HG02970 (cell line): ENCODE measurements at regions not wholly inside any gene's neighbourhood (a gene's known extent, or its start where the extent isn't known, plus 50 kb on each side); places are given as distances from the start of the nearest gene placed in this dataset.

ENCODE experiments used
- ATAC-seq: cut with Tn5 transposase; IDR thresholded peaks from one replicate; pipeline ENCODE4 v1.9.1; 2021; ENCODE audit warnings: mild to moderate bottlenecking, moderate library complexity, moderate number of reproducible peaks; ENCODE audit not compliant: unreplicated experiment, low FRiP score

- no peak for ATAC-seq
Measured at GRCh38 chr17:33509331-33509730, 216.2 kb upstream of the ASIC2 start.

GRCh38 chr17:33511670-33512069, 218.6 kb upstream of the ASIC2 start:
- ATAC-seq: no peak

- ATAC-seq: no peak
Measured at GRCh38 chr17:33512113-33512512, 219.0 kb upstream of the ASIC2 start.

DNA sequence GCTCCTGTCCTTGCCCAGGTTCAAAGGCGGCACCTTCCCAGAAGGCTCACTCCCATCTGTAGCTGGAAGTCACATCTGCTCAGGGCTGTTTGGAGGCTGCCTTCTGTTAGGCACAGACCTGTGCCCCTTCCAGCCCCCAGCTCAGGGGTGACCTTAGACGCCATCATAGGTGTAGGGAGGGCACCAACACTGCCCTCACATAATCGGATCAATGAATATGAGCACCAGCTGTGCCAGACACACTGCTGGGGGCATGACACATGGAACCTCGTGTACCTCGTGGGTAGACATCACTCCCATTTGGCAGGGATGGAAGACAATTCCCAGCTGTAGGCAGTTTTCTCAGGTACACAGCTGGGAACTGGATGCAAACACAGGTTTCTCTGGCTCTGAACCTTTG, 220.7 kb upstream of the ASIC2 start:
- no peak for ATAC-seq

- no peak for ATAC-seq
Measured at GRCh38 chr17:33514369-33514768, 221.3 kb upstream of the ASIC2 start.

GRCh38 chr17:33515974-33516373, 222.9 kb upstream of the ASIC2 start:
- ATAC-seq: no peak

DNA sequence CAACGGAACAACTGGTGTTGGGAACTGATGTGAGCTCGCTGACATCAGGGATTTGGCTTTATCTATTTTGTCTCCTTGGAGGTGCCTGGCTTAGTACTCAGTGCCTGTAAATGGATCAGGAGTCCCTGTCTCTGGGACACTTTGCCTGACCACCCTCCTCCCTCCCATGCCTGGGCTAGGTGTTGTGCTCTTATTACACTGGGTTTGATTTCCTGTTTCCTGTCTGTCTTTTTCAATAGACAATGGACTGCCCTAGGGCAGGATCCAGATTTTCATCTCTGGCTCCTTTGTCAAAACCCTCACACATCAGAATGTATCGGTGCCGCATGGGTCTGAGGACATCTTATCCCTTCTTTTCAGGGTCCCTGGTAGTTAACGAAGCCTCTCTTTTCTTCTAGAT, 223.6 kb upstream of the ASIC2 start:
- no peak for ATAC-seq

DNA sequence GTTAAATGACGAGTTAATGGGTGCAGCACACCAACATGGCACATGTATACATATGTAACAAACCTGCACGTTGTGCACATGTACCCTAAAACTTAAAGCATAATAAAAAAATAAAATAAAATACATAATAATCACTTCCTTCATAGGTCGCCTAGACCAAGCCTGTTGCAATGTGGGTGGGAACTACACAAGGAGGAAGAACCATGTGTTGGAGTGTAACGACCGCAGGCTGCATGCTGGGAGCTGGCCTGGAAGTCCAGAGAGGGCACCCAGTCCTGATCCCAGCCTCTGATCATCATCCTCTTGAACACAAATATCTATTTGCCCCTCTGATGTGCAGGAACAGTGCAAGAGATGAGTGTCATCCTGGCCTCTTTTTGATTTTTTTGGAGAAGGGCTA, 224.7 kb upstream of the ASIC2 start:
- no peak for ATAC-seq

- ATAC-seq: no peak
Measured at GRCh38 chr17:33519692-33520091, 226.6 kb upstream of the ASIC2 start.

DNA sequence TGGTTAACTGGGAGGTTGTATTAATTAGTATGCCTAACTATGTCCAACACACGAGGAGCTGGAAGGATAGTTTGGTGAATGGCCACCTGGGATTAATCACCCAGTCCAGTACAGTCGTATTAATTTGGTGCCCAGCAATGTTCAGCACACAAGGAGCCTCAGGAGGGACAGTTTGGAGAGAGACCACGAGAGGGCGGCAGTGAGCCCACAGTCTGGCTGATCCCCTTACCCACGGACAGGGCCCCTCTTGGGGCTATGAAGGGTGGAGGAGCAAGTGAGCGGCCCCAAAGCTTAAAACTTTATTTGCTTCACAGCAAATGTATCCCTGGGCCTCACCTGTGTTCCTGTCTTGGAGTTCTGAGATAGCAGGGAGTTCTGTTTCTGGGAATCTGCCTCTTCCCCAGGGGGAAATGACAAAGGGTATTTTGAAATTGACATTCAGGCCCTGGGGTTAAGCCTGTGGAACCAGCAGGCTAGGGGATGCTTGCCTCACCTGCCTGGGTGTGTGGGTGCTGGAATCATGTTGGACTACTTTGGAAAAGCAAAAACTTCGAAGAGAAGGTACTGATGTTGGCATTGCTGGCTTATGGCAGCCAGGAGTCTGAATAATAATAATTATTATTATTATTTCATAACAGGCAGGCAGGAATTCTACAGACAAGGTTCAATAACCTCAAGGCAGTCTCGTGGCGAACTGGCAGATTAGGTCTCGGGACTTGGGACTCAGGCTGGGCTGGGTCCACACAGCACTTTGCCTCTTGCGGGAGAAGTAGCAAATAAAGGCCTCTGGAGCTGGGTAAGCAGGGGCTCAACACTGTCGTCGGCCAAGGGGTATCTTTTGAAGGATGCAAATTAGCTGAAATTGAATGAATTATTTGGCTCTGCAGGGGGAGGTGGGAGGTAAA, 227.6 kb upstream of the ASIC2 start:
- no peak for ATAC-seq

GRCh38 chr17:33521784-33522183, 228.7 kb upstream of the ASIC2 start:
- no peak for ATAC-seq

- ATAC-seq: no peak
Measured at GRCh38 chr17:33522623-33523022, 229.5 kb upstream of the ASIC2 start.

DNA sequence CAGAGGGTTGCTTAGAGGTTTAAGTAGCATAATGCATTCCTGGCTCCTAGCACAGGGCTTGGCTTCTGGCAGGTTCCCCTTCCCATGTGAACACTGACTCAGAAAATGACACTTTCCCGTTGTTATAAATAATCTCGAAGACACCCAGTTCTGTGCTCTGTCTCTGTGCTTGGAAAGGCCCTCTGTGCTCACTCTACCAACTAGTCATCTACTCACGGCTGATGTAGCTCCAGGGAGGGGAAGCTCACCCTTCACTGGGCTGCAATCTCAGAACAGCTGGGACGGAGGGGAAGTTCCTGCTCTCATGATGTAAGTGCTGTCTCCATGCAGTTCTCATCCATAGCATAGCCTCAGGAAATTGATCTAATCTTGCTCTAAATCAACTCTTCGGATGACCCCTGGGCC, 230.5 kb upstream of the ASIC2 start:
- no peak for ATAC-seq

DNA sequence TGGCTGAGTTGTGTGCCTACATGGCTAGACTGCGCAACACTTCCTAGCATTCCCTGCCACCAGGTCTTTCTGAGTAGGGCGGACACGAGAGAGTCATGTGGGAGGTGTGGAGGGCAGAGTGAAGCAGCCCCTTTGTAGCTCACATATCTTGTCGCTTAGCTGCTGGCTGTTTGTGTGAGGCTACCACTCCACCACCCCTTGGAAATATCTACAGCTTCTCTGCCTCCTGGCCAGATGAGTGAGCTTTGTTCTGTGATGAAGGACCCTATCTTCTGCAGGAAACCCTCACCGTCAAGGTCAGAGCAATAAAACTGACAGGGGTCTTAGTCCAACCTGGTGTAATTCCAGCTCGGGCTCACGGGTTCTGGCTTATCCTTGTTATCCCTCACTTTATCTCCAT, 232.1 kb upstream of the ASIC2 start:
- no peak for ATAC-seq

- ATAC-seq: no peak
Measured at GRCh38 chr17:33526717-33527116, 233.6 kb upstream of the ASIC2 start.

DNA sequence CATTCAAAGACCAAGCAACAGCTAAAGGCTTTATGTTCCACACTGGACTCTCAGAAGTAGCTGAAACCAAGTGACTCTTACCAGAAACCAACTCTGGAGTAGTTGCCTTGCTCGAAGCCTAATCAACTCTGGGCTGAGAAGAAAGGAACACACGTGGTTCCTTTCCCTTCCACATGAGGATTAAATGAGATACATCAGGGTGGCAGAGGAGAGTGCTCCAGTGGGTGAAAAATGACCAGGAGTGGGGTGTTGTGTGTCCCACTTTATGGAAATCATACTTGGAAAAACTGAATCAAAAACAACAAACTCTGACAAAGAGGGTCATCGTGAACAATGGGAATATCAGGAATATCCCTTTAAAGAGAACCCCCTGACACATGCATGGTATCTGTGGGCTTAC, 234.2 kb upstream of the ASIC2 start:
- ATAC-seq: no peak

DNA sequence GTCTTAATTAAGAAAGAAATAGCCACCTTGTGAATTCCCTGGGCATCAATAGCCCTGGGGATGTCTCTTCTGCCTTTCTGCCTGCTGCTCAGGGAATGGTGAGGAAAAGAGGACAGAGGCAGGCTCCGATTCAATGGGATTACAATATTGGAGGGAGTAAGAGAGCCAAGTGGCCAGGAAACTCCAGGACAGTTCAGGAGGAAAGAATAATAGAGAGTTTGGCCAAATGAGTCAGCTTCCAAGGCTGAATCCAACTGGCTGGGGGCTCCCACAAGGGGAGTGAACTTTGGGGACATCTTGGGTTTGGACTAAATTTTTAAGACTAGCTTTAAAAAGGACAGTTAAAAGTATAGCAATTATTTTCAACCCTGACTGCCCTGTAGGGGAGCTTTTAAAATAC, 235.8 kb upstream of the ASIC2 start:
- no peak for ATAC-seq

GRCh38 chr17:33529816-33530215, 236.7 kb upstream of the ASIC2 start:
- no peak for ATAC-seq

GRCh38 chr17:33531311-33531710, 238.2 kb upstream of the ASIC2 start:
- ATAC-seq: no peak

DNA sequence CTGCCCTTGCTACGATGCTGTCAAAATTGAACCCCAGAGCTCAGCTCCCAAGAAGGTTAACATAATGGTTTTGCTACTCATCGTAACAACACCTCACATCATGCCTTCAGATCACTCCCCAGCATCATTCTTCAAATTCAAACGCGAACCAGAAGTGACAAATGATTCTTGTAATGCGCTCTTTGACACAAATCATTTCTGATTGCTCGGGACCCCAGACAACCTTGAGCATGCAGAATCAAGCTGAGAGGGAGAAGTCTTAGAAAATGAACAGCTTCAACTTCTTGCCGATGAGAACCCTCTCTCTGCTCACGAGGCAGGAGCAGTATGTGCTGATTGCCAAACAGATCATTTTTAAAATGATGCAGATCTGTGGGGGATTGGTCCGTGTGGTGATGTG, 241.0 kb upstream of the ASIC2 start:
- ATAC-seq: no peak

DNA sequence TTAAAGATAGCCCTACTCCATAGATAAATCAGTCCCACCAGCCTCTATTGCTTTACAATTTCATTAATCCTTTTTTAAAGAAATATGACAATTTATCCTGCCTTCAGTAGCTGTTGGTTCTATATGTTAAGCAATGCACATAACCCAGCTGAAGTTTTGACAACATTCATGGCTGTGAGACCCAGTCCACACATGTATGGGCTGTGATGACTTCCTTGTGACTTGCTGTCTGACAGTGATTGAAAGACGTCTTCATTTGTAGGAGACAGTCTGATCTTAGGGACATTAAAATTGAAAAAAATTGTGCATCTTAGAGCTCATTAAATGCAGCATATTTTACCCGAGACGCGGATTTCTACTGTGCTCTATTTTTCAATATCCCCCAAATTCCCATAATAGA, 252.0 kb upstream of the ASIC2 start:
- ATAC-seq: no peak

DNA sequence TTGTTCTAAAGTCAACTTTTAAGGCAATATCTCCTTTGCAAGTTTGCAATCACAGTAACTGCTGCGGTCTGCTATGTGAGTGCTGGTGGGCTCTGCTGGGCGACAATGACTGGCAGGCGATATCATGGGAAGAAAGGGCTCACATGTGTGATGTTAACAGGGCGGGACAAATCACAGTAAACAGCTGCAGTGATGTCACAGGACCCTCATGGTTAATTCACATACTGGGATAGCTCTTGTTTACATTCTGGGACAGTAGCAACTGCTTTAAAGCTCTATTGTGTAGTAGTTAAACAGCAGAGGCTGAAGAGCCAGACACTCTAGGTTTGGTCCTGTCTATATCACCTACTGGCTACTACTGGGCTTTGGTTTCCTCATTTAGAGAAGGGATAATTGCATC, 257.2 kb upstream of the ASIC2 start:
- no peak for ATAC-seq

- no peak for ATAC-seq
Measured at GRCh38 chr17:33551075-33551474, 258.0 kb upstream of the ASIC2 start.
